Suprapubic skin (tissue), 4 donors: ENCODE measurements at regions not wholly inside any gene's neighbourhood (a gene's known extent, or its start where the extent isn't known, plus 50 kb on each side); places are given as distances from the start of the nearest gene placed in this dataset.

Source experiments
- DNase-seq, 2 donors: peaks; one replicate each; pipeline ENCODE4 v3.0.0-alpha.2; 2019; ENCODE audit warnings: low spot score in 2 of 2
- H3K27ac ChIP-seq: fragments of 200-600 bp; sonication (generic); one replicate; pipeline ENCODE4 v1.5.1; 2019
- H3K27me3 ChIP-seq: fragments of 200-600 bp; sonication (generic); one replicate; pipeline ENCODE4 v1.5.1; 2019
- H3K36me3 ChIP-seq: fragments of 200-600 bp; sonication (generic); one replicate; pipeline ENCODE4 v1.5.1; 2019
- H3K4me1 ChIP-seq: fragments of 200-600 bp; sonication (generic); one replicate; pipeline ENCODE4 v1.5.1; 2019
- H3K4me3 ChIP-seq: fragments of 200-600 bp; sonication (generic); one replicate; pipeline ENCODE4 v1.5.1; 2019; ENCODE audit warnings: mild to moderate bottlenecking
- H3K9me3 ChIP-seq: fragments of 200-600 bp; sonication (generic); one replicate; pipeline ENCODE4 v1.5.1; 2019
- CTCF ChIP-seq, 2 donors: fragments of 200-600 bp in 1 of 2; fragments of 450-650 bp in 1 of 2; sonication (generic) in 1 of 2; IDR thresholded peaks; one replicate each; pipeline ENCODE4 v1.5.1; 2016 to 2019; ENCODE audit warnings: antibody characterized with exemption in 2 of 2, mild to moderate bottlenecking in 1 of 2, moderate library complexity in 1 of 2
- EP300 ChIP-seq: sonication (generic); formaldehyde crosslinking; IDR thresholded peaks from one replicate; pipeline ENCODE4 v1.6.1; 2017; ENCODE audit warnings: antibody characterized with exemption
- POLR2A ChIP-seq, 2 donors: fragments of 450-650 bp; IDR thresholded peaks; one replicate each; pipeline ENCODE4 v1.6.1; 2017; ENCODE audit warnings: antibody characterized with exemption in 2 of 2, mild to moderate bottlenecking in 2 of 2, moderate library complexity in 2 of 2
- POLR2AphosphoS5 ChIP-seq, 3 donors: sonication (generic); formaldehyde crosslinking; IDR thresholded peaks; one replicate each; pipeline ENCODE4 v1.6.1; 2017; ENCODE audit warnings: antibody characterized with exemption in 3 of 3
- WGBS: methylation state at CpG from one replicate; pipeline ENCODE4 v1.1.5; 2018; 5-methylcytosine and 5-hydroxymethylcytosine counted together

GRCh38 chr5:109924237-109925107 is 234.7 kb downstream of the MAN2A1 start:
- TF ChIP-seq POLR2AphosphoS5 (IDR thresholded peaks at IDR 0.05), result no peak
- no peak for TF ChIP-seq CTCF (IDR thresholded peaks at IDR 0.05)
- no peak for TF ChIP-seq POLR2A (IDR thresholded peaks at IDR 0.05)
- no peak for TF ChIP-seq EP300
- no peak for DNase-seq
- Histone ChIP-seq H3K27ac (no peak overlapping the region), H3K4me1 (no peaks in the 10 kb centered on the region), H3K27me3 (no peaks in the 10 kb centered on the region), H3K9me3 (no peaks in the 10 kb centered on the region), H3K36me3 (no peaks in the 10 kb centered on the region), H3K4me3 (no peak overlapping the region)
- WGBS, result 83% methylated on average over 7 of the region's 7 CpGs

- no peak for TF ChIP-seq EP300
- no peak for TF ChIP-seq POLR2A (IDR thresholded peaks at IDR 0.05)
- no peak for TF ChIP-seq POLR2AphosphoS5 (IDR thresholded peaks at IDR 0.05)
- TF ChIP-seq CTCF (IDR thresholded peaks at IDR 0.05), result no peak
- 82% methylated on average over 3 of the region's 3 CpGs for WGBS
- no peak overlapping the region for H3K27ac ChIP-seq
- DNase-seq, result no peak
- no peak overlapping the region for H3K4me3 ChIP-seq
- no peaks in the 10 kb centered on the region for H3K4me1 ChIP-seq
- no peaks in the 10 kb centered on the region for H3K9me3 ChIP-seq
- no peaks in the 10 kb centered on the region for H3K36me3 ChIP-seq
- H3K27me3 ChIP-seq, result no peaks in the 10 kb centered on the region
These were observed 237.9 kb downstream of the MAN2A1 start for GRCh38 chr5:109927639-109928038.

- DNase-seq, result no peak
- Histone ChIP-seq H3K27me3 (no peaks in the 10 kb centered on the region), H3K36me3 (no peaks in the 10 kb centered on the region), H3K4me3 (no peak overlapping the region), H3K27ac (no peak overlapping the region), H3K4me1 (no peaks in the 10 kb centered on the region), H3K9me3 (no peaks in the 10 kb centered on the region)
- TF ChIP-seq CTCF (IDR thresholded peaks at IDR 0.05) (no peak), POLR2AphosphoS5 (IDR thresholded peaks at IDR 0.05) (no peak), POLR2A (IDR thresholded peaks at IDR 0.05) (no peak), EP300 (no peak)
- WGBS, result 92% methylated on average over 2 of the region's 2 CpGs
These were observed 238.3 kb downstream of the MAN2A1 start for GRCh38 chr5:109928046-109928445.

GRCh38 chr5:109928811-109929210 is 239.1 kb downstream of the MAN2A1 start:
- H3K4me1 ChIP-seq, result no peaks in the 10 kb centered on the region
- H3K4me3 ChIP-seq, result no peak overlapping the region
- H3K9me3 ChIP-seq, result no peaks in the 10 kb centered on the region
- no peak for DNase-seq
- no peak overlapping the region for H3K27ac ChIP-seq
- TF ChIP-seq POLR2A (IDR thresholded peaks at IDR 0.05) (no peak), CTCF (IDR thresholded peaks at IDR 0.05) (no peak), EP300 (no peak), POLR2AphosphoS5 (IDR thresholded peaks at IDR 0.05) (no peak)
- H3K36me3 ChIP-seq, result no peaks in the 10 kb centered on the region
- H3K27me3 ChIP-seq, result no peaks in the 10 kb centered on the region
- 94% methylated on average over 2 of the region's 2 CpGs for WGBS

- Histone ChIP-seq H3K9me3 (no peaks in the 10 kb centered on the region), H3K4me3 (no peak overlapping the region), H3K27me3 (no peaks in the 10 kb centered on the region), H3K36me3 (no peaks in the 10 kb centered on the region), H3K4me1 (no peaks in the 10 kb centered on the region), H3K27ac (no peak overlapping the region)
- TF ChIP-seq POLR2A (IDR thresholded peaks at IDR 0.05) (no peak), CTCF (IDR thresholded peaks at IDR 0.05) (no peak), POLR2AphosphoS5 (IDR thresholded peaks at IDR 0.05) (no peak), EP300 (no peak)
- 86% methylated on average over 4 of the region's 4 CpGs for WGBS
- no peak for DNase-seq
These were observed 239.6 kb downstream of the MAN2A1 start for GRCh38 chr5:109929376-109929775.
